ENCODE measurements at regions not wholly inside any gene's neighbourhood (a gene's known extent, or its start where the extent isn't known, plus 50 kb on each side); places are given as distances from the start of the nearest gene placed in this dataset.

DNA sequence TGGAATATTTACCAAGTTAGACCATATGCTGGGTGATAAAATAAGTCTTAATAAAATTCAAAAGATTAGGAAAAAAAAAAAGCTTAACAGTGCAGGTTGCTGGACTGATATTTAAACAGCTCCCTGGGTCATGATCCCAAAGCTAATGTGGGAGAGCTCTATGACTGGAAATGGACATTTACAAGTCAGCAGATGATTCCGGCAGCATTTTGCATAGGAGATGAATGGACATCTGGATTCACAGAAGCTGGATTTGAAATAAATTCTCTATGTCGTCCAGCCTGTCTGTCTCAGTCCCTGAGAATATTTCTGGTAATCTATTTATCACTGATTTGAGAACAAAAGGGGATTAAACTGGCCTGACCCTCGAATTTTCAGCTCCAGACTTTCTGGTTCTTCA lies 52.3 kb upstream of the KLHL25 start:
- no peaks in the 10 kb centered on the region for H3K9me2 ChIP-seq (replicated peaks; ENCODE audit: low read depth, low read length)
- no peak overlapping the region for H3K4me2 ChIP-seq (ENCODE audit: low read depth, low read length, poor library complexity, severe bottlenecking)
- H2AFZ ChIP-seq (ENCODE audit: low read length): no peak overlapping the region
- H3K36me3 ChIP-seq (ENCODE audit: insufficient read depth, low read length): no peaks in the 10 kb centered on the region
- no peaks in the 10 kb centered on the region for H4K20me1 ChIP-seq (ENCODE audit: insufficient read depth, low read length, poor library complexity, severe bottlenecking)
- TF ChIP-seq, protein P1, sequence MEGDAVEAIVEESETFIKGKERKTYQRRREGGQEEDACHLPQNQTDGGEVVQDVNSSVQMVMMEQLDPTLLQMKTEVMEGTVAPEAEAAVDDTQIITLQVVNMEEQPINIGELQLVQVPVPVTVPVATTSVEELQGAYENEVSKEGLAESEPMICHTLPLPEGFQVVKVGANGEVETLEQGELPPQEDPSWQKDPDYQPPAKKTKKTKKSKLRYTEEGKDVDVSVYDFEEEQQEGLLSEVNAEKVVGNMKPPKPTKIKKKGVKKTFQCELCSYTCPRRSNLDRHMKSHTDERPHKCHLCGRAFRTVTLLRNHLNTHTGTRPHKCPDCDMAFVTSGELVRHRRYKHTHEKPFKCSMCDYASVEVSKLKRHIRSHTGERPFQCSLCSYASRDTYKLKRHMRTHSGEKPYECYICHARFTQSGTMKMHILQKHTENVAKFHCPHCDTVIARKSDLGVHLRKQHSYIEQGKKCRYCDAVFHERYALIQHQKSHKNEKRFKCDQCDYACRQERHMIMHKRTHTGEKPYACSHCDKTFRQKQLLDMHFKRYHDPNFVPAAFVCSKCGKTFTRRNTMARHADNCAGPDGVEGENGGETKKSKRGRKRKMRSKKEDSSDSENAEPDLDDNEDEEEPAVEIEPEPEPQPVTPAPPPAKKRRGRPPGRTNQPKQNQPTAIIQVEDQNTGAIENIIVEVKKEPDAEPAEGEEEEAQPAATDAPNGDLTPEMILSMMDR (conservative IDR thresholded peaks at IDR 0.05; ENCODE audit: low read length): no peak
- TF ChIP-seq EZH2phosphoT487 (IDR thresholded peaks at IDR 0.05; ENCODE audit: borderline replicate concordance): no peak
- no peaks in the 10 kb centered on the region for H3F3A ChIP-seq (ENCODE audit: low read depth)
- no peaks in the 10 kb centered on the region for H3K4me1 ChIP-seq (ENCODE audit: insufficient read depth, low read length, poor library complexity, severe bottlenecking)
- H3K79me2 ChIP-seq (ENCODE audit: insufficient read depth, low read length): no peaks in the 10 kb centered on the region
- H3K27me3 ChIP-seq (ENCODE audit: insufficient read depth, low read length, poor library complexity, severe bottlenecking): no peaks in the 10 kb centered on the region
- no peaks in the 10 kb centered on the region for H3K9me3 ChIP-seq (ENCODE audit: insufficient read depth, low read depth, low read length)
- no peak overlapping the region for H3K9ac ChIP-seq (ENCODE audit: low read depth, low read length, poor library complexity, severe bottlenecking)
- no peak overlapping the region for H3K4me3 ChIP-seq (ENCODE audit: low read length, poor library complexity, severe bottlenecking)

DNA sequence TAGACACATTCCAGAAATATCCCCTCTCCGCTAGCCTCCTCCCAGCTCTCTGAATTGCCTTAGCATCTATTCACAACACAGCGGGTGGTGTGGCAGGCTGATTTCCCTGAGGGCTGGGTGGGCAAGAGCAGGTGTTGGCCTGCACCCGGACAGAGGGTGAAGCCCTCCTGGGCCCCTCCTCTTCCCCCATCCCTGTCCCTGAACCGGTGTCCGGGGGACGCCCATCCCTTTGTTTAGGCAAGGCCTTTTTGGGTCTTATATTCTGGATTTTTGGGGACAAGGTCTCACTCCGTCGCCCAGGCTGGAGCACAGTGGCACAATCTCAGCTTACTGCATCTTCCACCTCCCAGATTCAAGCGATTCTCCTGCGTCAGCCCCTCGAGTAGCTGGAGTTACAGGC lies 55.2 kb upstream of the KLHL25 start:
- no peaks in the 10 kb centered on the region for H3K79me2 ChIP-seq (ENCODE audit: insufficient read depth, low read length)
- H2AFZ ChIP-seq (ENCODE audit: low read length): no peak overlapping the region
- H3K9me2 ChIP-seq (replicated peaks; ENCODE audit: low read depth, low read length): no peaks in the 10 kb centered on the region
- H3K4me2 ChIP-seq (ENCODE audit: low read depth, low read length, poor library complexity, severe bottlenecking): no peak overlapping the region
- no peaks in the 10 kb centered on the region for H3K9me3 ChIP-seq (ENCODE audit: insufficient read depth, low read depth, low read length)
- H3F3A ChIP-seq (ENCODE audit: low read depth): no peaks in the 10 kb centered on the region
- no peaks in the 10 kb centered on the region for H3K27me3 ChIP-seq (ENCODE audit: insufficient read depth, low read length, poor library complexity, severe bottlenecking)
- H3K36me3 ChIP-seq (ENCODE audit: insufficient read depth, low read length): no peaks in the 10 kb centered on the region
- H3K4me1 ChIP-seq (ENCODE audit: insufficient read depth, low read length, poor library complexity, severe bottlenecking): no peaks in the 10 kb centered on the region
- H4K20me1 ChIP-seq (ENCODE audit: insufficient read depth, low read length, poor library complexity, severe bottlenecking): no peaks in the 10 kb centered on the region
- TF ChIP-seq, protein P1 (conservative IDR thresholded peaks at IDR 0.05; ENCODE audit: low read length): no peak
- TF ChIP-seq EZH2phosphoT487 (IDR thresholded peaks at IDR 0.05; ENCODE audit: borderline replicate concordance): no peak
- no peak overlapping the region for H3K9ac ChIP-seq (ENCODE audit: low read depth, low read length, poor library complexity, severe bottlenecking)
- H3K4me3 ChIP-seq (ENCODE audit: low read length, poor library complexity, severe bottlenecking): no peak overlapping the region

DNA sequence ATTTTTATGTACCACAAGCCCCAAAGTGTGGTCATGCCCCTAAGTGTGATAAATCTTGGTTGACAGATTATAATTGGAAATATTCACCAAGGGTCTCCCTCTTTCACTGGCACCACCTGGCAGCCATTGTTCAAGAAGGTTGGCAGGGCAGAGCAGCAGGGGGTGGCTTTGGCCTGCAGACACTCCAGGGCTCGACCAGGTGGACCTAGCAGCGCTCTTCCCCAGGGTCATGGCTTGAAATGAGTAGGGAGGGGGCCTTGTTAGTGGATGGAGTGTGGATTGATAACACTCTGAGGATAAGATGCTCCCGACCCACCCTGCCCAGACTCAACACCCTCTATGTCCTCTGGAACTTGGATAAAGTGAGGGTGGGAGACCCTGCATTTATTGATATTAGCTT lies 58.2 kb upstream of the KLHL25 start:
- H3K9me2 ChIP-seq (replicated peaks; ENCODE audit: low read depth, low read length): no peaks in the 10 kb centered on the region
- no peaks in the 10 kb centered on the region for H3K27me3 ChIP-seq (ENCODE audit: insufficient read depth, low read length, poor library complexity, severe bottlenecking)
- no peaks in the 10 kb centered on the region for H3K36me3 ChIP-seq (ENCODE audit: insufficient read depth, low read length)
- H3K9me3 ChIP-seq (ENCODE audit: insufficient read depth, low read depth, low read length): no peaks in the 10 kb centered on the region
- H3F3A ChIP-seq (ENCODE audit: low read depth): no peaks in the 10 kb centered on the region
- no peak for TF ChIP-seq EZH2phosphoT487 (IDR thresholded peaks at IDR 0.05; ENCODE audit: borderline replicate concordance)
- TF ChIP-seq, protein P1 (conservative IDR thresholded peaks at IDR 0.05; ENCODE audit: low read length): no peak
- H3K4me1 ChIP-seq (ENCODE audit: insufficient read depth, low read length, poor library complexity, severe bottlenecking): no peaks in the 10 kb centered on the region
- H3K9ac ChIP-seq (ENCODE audit: low read depth, low read length, poor library complexity, severe bottlenecking): no peak overlapping the region
- no peak overlapping the region for H3K4me2 ChIP-seq (ENCODE audit: low read depth, low read length, poor library complexity, severe bottlenecking)
- no peak overlapping the region for H2AFZ ChIP-seq (ENCODE audit: low read length)
- no peak overlapping the region for H3K4me3 ChIP-seq (ENCODE audit: low read length, poor library complexity, severe bottlenecking)
- no peaks in the 10 kb centered on the region for H3K79me2 ChIP-seq (ENCODE audit: insufficient read depth, low read length)
- H4K20me1 ChIP-seq (ENCODE audit: insufficient read depth, low read length, poor library complexity, severe bottlenecking): no peaks in the 10 kb centered on the region

Data from Loucy (cell line).